ENCODE measurements at regions not wholly inside any gene's neighbourhood (a gene's known extent, or its start where the extent isn't known, plus 50 kb on each side); places are given as distances from the start of the nearest gene placed in this dataset.

DNA sequence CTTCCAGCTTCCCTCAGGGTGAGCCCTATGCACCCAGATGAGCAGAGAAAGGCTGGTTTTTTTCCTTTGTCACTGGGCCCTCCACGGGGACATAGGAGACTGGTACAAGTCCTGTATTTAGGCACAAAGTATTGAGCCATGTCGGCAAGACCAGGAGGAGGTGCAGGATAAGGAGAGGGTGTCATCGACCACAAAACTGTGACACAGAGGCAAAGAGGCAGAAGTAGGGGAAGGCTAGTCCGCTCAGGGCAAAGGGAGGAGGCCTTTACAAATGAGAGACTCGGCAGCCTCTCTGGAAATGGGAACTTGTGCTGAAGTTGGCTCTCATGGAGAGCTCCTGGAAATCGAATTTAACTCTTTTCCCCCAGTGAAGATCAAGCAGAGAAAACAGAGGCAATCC, 70.7 kb upstream of the CAMK1G start:
- TF ChIP-seq, protein P1, sequence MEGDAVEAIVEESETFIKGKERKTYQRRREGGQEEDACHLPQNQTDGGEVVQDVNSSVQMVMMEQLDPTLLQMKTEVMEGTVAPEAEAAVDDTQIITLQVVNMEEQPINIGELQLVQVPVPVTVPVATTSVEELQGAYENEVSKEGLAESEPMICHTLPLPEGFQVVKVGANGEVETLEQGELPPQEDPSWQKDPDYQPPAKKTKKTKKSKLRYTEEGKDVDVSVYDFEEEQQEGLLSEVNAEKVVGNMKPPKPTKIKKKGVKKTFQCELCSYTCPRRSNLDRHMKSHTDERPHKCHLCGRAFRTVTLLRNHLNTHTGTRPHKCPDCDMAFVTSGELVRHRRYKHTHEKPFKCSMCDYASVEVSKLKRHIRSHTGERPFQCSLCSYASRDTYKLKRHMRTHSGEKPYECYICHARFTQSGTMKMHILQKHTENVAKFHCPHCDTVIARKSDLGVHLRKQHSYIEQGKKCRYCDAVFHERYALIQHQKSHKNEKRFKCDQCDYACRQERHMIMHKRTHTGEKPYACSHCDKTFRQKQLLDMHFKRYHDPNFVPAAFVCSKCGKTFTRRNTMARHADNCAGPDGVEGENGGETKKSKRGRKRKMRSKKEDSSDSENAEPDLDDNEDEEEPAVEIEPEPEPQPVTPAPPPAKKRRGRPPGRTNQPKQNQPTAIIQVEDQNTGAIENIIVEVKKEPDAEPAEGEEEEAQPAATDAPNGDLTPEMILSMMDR (IDR thresholded peaks at IDR 0.05; ENCODE audit: insufficient read depth, low read length, poor library complexity, severe bottlenecking): no peak
- TF ChIP-seq EZH2phosphoT487 (conservative IDR thresholded peaks at IDR 0.05; ENCODE audit: low read length): no peak

Data from SU-DHL-6 (cell line).